GM12864 (cell line): ENCODE measurements at regions not wholly inside any gene's neighbourhood (a gene's known extent, or its start where the extent isn't known, plus 50 kb on each side); places are given as distances from the start of the nearest gene placed in this dataset.
"Not testable (repeated sequence)": the region's sequence is repeated elsewhere in the genome, so short reads cannot be mapped to it uniquely, and the experiment has no call there.

Source experiments
- DNase-seq: peaks from one replicate; pipeline ENCODE4 v3.0.0-alpha.2; 2011; ENCODE audit warnings: low read depth
- H3K4me3 ChIP-seq: 2 replicates; pipeline ENCODE4 v1.5.1; 2011; ENCODE audit warnings: mild to moderate bottlenecking, low read depth, low read length, control low read depth
- CTCF ChIP-seq: IDR thresholded peaks from 2 replicates; pipeline ENCODE4 v1.5.1; 2011; ENCODE audit warnings: low read depth, mild to moderate bottlenecking, moderate library complexity, low read length, control low read depth, inconsistent platforms; ENCODE audit errors: missing control alignments

- no peak overlapping the region for H3K4me3 ChIP-seq
- no peak for DNase-seq
- TF ChIP-seq CTCF = no peak
Observed at GRCh38 chr5:130627145-130627544, 537.9 kb downstream of the HINT1 start.

GRCh38 chr5:130624805-130625204 is 540.3 kb downstream of the HINT1 start:
- TF ChIP-seq CTCF = no peak
- DNase-seq = no peak
- no peak overlapping the region for H3K4me3 ChIP-seq

- no peak for DNase-seq
- TF ChIP-seq CTCF = no peak
- H3K4me3 ChIP-seq = no peak overlapping the region
Observed at GRCh38 chr5:130616161-130616560, 548.9 kb downstream of the HINT1 start.

GRCh38 chr5:130605234-130605633 is 559.8 kb downstream of the HINT1 start:
- DNase-seq = no peak
- TF ChIP-seq CTCF = no peak
- H3K4me3 ChIP-seq = no peak overlapping the region

GRCh38 chr5:130596647-130597046 is 568.4 kb downstream of the HINT1 start:
- not testable (repeated sequence) for H3K4me3 ChIP-seq, DNase-seq

GRCh38 chr5:130580264-130580663 is 584.8 kb downstream of the HINT1 start:
- DNase-seq = no peak
- no peak overlapping the region for H3K4me3 ChIP-seq
- no peak for TF ChIP-seq CTCF

GRCh38 chr5:130578354-130578753 is 586.7 kb downstream of the HINT1 start:
- no peak for DNase-seq
- H3K4me3 ChIP-seq = no peak overlapping the region
- no peak for TF ChIP-seq CTCF

GRCh38 chr5:130571076-130571475 is 594.0 kb downstream of the HINT1 start:
- DNase-seq = no peak
- H3K4me3 ChIP-seq = no peak overlapping the region
- TF ChIP-seq CTCF = no peak
